SKM-1 (cell line): ENCODE measurements at regions not wholly inside any gene's neighbourhood (a gene's known extent, or its start where the extent isn't known, plus 50 kb on each side); places are given as distances from the start of the nearest gene placed in this dataset.
"Not testable (repeated sequence)": the region's sequence is repeated elsewhere in the genome, so short reads cannot be mapped to it uniquely, and the experiment has no call there.

Experiments used
- DNase-seq: peaks from one replicate; lab custom pipeline; 2025; ENCODE audit not compliant: unreplicated experiment; lab: John Stamatoyannopoulos, UW

DNA sequence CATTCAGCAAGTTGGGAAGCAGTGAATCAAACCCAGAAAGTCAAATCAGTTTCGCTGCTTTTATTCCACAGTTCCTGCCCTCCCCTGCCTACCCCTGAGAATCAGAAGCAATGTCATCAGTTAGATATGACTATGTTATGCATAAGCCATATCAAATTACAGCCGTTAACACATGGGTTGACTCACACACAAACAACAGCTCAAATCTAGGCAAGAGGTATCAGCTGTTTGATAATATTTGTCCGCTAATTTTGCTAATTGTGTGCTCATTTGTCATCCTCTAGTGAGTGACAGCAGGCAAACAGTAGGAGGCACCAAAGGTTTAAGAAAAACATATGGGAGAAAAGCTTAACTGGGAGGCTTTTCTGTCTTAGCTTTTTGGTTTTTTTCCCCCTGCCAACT, 327.4 kb upstream of the CCL2 start:
- no peak for DNase-seq

DNA sequence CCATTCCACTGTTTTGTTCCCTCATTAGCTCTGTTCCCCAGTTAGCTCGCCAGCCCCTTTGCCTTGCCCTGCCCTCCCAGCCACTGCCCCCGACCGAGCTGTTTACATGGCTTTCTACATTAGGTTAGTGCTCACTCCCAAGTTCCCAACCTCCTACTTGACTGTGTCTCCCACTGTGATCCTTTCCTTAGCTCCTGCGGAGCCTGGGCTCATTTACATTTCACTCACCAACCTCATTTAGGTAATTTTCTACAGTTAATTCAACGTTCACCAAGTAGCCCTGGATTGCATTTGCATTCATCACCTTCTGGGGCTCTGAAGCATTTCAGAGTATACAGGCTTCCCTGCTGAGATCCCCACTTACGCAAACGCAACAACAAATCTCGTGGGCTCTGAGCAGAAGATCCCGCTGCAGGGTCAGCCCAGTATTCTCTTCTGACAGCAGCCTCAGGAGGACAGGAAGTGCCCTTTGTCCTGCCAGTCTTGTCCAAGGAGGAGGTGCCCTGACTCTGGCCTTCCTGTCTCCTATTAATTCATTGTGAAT, 325.8 kb upstream of the CCL2 start:
- DNase-seq, result no peak

DNA sequence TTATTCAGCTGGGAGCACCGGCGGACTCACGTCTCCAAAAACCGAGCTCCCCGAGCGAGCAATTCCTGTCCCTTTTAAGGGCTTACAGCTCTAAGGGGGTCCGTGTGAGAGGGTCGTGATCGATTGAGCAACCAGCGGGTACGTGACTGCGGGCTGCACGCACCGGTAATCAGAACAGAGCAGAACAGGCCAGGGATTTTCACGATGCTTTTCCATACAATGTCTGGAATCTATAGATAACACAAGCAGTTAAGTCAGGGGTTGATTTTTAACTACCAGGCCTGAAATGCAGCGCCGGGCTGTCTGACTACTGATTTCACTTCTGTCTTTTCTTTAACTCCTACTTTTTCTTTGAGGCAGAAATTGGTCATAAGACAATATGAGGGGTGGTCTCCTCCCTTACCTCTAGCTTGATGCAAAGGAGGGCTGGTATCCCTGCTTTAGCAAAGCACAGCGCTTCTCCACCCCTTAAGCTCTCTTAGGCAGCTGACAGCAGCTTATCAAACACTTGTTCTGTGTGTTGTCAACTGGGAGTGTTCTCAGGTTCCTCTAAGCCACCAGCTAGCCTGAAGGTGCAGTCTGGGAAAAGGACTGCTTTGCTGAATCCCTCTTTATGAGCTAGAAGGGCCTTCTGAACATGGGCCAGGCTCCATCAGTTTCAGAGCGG, 323.8 kb upstream of the CCL2 start:
- DNase-seq, result not testable (repeated sequence)

DNA sequence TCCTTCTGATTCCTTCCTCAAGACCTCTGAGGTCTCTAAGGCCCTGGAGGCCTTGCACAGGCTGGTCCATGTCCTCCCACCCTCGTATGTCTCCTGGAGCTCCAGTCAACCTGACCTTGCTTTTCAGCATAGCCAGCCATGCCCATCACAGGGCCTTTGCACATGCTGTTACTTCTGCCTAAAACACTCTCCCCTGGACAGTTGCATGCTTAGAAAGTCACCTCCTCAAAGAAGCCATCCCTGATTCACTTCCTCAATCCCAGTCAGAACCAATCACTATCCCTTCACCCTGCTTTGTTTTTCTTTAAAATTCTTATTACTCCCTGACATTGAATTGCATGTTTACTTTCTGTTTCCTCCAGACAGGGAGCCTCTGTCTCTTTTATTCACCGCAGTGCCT, 322.1 kb upstream of the CCL2 start:
- DNase-seq, result no peak

DNA sequence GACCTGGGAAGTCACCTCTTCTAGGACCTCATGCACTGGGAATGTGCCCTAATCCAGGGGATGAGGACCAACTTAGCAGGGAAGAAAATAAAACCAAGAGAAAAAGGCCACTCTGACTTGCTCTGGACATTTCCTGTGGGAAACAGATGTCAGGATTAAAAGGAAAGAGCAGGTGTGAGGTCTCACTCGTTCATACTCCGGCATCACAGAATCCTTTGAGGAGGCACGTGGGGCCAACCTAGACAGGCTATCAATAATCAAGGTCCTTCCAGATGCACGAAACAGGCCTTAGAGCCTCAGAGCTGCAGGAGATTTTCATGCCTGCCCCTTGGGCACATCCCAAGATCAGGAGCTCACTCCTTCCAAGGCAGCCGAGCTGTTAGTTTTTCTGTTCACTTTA, 321.5 kb upstream of the CCL2 start:
- no peak for DNase-seq

DNA sequence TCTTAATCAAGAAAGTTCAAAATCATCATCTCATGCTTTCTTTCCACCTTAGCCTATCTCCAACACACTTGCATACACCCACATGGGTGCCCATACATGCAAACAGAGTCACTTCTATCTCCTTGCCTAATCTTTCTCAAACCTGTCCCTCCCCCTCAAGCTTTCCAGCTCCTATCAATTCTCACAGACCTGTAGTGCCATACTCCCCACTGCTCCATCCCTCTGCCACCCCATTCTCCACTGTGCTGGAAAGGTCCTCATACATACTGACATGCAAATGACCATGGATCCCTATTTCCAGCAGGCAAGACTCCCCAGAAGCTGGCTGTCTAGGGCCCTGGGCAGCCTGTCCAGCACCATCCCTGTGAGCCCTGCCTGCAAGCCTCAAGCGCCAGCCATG, 320.4 kb upstream of the CCL2 start:
- DNase-seq, result no peak

DNA sequence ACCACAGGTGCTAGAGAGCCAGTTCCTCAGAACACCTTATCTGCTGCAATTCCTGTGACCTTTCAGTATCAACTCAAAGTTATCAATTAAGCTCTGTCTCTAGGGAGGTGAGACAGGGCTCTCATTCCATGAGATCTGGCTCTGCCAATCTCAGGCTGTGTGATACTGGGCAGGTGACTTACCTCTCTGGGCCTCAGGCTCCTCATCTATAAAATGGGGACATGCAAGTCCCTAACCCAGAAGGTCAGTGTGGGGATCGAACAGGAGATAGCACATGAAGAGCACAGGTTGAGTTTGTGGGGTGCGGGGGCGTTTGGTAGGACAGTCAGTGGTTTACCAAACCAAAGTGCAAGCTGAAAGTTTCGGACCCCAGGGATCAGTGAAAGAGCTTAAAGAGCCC, 319.3 kb upstream of the CCL2 start:
- no peak for DNase-seq

DNA sequence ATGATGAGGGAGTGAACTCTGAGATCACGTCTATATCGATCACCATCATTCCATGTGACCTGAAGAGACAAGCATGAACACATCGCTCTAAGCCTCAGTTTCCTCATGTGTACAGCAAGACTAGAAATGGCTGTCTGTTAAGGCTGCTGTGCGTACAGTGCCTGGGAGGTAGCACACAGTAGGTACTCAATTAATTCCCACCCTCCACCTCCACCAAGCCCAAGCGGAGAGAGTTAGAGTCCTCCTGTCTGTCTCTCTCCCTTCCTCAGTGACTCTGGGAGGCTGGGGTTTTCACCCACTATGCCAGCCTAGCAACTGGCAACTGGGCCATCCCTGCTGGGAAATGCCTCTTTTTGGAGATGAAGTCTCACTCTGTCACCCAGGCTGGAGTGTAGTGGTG, 318.3 kb upstream of the CCL2 start:
- no peak for DNase-seq

DNA sequence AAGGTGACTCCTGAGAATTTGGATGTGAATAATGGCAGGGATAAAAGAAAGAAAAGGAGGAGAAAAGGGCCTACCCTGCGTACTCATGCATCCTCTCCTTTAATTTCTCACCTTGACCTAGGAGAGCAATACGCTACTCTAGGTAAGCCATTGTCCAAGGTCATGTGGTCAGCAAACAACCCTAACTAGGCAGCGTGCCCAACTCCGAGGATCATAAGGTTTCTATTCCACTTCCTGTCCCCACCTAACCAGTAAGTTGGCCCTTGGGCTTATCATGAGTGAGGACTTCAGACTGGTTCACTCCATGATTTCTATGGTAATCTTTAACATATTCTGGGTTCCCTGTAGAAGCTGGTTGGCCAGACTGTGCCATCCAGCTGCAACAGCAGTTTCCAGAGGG, 315.1 kb upstream of the CCL2 start:
- no peak for DNase-seq

DNA sequence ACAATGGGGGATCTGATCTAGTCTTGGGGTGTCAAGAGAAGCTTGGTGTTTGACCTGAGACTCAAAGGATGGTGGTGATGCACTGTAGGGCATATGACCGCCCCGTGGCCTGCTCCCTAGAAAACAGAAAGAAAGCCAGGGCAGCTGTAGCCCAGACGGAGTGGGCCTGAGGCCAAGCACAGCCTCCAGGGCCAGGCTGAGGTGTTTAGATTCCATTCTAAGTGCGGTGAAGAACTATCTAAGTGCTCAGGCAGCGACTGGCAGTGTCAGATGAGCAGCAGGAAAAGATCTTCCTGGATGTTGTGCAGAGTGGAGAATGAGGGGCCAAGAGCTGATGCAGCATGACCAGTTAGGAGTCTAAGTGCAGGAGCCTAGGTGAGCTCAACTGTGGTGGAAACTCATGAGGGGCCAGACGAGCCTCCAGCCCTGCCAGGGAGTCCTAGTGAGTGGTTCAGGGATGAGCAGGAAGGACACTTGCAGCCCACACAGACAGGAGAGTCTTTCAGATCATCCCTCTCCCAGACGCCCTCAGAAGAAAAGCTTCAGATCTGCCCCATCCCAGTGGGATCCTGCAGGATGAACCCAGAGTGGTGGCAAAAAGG, 314.2 kb upstream of the CCL2 start:
- no peak for DNase-seq

DNA sequence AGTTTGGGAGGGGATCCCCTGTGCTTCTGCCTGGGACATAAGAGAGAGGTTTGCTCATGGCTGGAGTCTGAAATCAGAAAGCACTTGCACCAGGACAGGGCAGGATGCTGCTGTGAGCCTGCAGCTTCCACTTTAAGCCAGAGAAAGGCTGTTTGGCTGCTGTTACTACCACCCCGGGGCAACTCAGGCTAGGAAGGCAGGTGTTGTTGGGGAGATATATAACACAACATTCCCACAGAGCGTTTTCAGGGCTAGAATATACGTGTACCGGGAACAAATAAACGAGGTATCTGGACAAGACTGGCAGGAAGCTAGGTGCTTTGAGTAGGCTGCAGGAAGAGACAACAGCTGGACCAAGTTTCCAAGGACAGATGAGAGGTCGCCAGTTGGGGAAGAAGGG, 313.3 kb upstream of the CCL2 start:
- DNase-seq, result no peak

DNA sequence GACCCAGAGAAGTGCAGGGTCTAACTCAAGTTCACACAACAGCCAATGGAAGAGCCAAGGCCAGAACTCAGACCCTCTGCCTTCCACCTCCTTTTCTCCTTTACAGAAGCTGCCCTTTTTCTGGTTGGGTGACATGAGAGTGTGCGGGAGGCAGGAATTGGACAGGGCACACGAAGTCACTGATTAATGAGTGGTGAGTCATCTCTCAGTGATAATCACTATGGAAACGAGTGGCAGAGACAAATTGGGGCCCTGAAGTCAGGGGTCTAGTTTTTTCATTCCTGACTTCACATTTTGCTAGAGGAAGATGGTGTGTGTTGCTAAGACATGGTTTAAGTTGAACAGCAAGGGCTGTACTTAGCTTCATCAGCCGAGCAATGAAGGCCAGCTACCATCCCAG, 312.7 kb upstream of the CCL2 start:
- no peak for DNase-seq

DNA sequence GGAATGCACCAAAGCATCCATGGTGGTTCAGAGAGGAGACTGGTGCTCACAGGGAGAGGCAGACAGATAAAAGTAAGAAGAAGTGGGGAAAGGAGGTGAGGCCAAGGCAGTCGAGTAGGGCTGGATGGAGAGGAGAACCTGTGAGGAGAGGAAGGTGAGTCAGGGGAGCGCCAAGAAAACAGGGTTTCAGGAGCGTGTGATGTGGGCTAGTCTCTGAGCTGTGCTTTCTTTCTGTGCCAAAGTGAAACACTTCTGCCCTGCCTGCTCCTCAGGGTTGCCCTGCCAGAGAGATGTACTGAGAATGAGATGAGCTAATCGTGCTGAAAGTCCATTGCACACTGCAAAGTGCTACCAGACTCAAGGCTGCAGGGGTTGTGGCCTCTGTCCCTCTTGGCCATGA, 310.7 kb upstream of the CCL2 start:
- DNase-seq, result no peak

DNA sequence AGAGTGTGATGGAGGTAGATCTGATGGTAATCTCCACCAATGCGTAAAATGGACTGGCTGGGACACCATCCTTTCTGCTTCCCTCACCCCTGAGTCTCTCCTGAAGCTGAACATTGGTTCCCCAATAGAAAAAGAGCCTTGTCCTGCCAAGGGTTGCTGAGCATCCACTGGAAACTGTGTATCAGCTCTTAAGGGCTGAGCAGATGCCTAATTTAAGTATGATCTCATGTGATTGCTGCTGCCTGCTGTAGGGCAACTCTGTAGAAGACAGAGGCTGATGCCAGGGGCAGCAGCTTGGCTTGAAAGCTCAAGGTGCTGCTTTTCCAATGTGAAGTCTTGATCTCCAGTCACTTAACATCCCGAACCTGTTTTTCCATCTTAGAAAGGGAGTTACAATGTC, 310.3 kb upstream of the CCL2 start:
- DNase-seq, result no peak

DNA sequence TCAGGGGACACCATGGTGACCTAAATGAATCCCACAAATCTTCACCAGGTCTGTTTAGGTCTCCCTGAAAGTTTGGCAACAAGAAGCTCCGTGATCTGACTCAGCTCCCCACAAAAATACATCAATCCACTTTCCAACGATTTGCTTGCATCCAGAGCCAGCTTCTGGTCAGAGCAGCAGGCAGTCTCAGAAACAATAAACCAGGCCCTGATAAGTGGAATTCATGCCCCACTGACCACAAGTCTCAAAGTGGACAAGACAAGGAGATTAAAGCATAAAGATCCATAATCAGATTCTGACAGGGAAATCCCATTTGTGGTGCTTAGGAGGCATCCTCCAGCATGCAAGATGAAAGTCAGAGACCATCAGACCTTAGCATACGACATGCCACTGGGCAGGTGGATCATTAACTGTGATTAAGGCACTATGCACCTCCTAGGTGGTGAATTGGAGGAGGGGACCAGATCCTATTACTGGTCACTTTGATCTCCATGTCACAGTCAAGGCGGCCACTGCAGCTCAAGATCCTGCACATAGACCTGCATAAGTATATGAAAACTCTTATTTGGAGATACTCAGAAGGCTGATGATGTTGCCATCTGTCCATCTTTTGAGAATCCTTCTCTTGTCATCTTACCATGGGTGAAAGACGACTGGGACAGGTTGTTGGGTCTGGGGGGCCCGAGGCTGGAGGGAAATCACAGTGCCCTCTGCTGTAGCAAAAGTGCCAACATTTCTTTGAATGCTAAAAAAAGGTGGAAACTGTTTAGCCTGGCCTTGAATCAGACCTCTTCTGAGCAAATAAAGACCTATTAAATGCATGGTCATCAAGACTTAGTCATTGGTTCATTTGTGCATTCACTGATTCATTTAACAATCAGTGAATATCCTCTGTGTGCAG, 309.2 kb upstream of the CCL2 start:
- DNase-seq, result no peak

DNA sequence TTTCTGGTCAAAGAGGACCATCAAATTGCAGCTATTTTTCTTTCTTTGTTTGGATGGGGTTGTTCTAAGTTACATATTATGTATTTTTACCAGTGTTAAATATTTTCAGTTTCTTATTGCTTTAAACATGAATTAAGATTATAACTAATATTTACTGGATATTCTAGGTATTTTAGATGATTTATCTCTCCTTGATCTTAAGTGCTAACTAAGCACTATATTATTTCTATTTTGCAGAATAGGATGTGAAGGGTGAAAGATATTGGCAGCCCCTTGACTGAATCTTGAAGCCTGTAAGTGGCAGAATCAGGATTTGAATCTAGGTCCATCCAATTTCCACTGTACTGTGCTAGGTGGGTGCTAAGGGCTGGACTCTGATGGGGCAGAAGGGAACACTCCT, 307.3 kb upstream of the CCL2 start:
- no peak for DNase-seq

DNA sequence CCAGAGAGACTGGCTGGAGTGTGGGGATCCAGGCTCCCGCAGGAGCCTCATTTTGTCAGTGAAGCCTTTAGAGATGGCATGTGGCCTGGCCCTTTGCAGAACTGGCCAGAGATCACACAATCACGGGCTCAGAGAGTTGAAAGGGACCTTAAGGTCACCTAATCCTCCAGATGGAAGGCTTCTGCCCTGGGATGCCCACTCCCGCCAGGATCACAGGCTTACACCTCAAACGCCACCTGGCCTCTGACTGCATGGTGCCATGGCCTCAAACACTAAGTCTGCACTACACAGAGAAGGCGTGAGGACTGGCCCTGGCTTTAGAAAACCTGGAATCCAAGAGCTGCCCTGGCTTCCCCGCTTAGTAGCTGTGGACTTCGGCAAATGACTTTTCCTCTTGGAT, 306.8 kb upstream of the CCL2 start:
- no peak for DNase-seq

DNA sequence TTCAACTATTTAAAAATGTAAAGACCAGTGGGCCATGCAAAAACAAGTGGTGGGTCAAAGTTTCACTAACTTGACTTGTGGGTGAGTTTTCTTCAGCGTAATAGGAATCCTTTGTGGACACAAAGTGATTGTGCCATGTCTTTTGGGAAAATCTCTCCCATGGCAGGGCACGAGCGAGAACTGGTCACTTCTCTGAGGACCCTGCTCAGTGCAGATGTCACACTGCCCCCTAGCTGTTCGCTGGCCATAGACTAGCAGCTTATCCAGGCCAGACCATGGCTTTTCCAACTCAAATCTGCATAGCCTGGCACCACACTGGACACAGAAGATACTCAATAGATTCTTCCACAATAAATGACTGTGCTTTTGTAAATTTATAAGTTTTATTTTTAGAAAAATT, 306.0 kb upstream of the CCL2 start:
- DNase-seq, result no peak

DNA sequence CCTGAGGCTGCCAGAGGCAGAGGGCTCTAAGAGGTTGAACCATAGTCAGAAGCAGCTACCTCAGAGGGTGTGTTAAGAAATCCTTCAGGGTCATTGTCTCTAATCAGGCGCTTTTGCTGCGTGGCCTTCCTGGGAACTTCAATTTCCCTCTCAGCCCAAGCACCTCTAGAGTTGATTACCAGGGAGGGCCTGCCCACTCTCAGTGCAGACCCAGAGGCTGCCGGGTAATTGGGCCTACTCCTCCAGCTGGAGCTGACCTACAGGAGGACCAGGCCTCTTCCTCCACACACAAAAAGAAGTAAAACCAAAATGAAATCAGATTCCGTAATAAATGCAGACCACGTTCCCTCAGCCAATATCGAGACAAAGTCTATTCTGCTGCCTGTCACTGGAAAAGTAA, 305.0 kb upstream of the CCL2 start:
- DNase-seq, result no peak

DNA sequence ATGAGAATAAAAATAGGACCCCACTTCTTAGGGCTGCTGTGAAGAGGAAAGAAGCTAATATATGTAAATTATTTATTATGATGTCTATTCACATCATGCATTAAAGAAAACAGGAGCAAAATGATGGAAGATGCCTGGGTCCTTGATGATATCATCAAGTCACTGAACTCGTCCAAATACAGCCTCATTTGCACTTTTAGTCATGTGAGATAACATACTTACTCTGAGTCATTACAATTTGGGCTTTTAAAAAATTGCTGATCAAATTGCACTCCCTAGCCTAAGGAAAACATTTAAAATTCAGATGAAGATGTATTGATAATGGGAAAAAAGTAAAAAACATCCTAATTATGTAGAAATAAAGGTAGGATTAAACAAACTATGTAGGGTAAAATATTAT, 302.7 kb upstream of the CCL2 start:
- DNase-seq, result no peak

DNA sequence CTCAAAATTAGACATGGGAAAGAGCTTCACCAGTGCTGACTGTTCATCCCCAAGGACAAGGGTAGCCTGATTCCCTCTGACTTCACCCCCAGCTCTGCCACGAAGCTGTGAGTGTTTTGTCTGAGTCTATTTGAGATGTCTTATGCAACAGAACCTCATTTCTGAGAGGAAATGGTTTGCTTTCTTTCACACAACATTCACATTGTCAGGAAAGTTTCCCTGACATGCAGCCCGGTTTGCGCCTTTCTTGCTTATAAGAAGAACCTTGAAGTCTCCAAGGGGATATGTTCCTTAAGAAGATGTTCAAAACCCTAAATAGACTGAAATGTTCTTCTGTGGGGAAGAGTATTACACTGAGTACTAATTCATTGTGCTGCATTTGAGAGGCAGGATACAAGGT, 300.5 kb upstream of the CCL2 start:
- no peak for DNase-seq

DNA sequence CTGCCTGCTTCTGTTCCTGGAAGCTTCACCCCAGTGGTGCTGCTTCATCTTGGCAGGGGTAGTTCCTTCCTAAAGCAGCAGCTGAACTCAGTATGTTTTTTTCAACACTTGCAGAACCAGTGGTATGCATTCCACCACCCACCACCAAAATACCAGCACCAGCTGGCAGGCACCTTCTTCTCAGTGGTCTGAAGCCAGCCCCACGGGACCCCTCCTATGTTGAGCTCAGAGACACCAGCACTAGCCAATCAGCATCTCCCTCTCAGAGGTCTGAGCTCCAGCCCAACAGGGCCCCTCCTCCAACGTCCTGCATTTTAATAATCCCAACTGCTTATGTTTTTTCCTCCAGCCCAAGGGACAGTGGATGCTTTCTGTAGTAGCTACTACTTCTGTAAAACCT, 299.6 kb upstream of the CCL2 start:
- DNase-seq, result no peak
